GM12875 (cell line): ENCODE measurements at regions not wholly inside any gene's neighbourhood (a gene's known extent, or its start where the extent isn't known, plus 50 kb on each side); places are given as distances from the start of the nearest gene placed in this dataset.
"Not testable (repeated sequence)": the region's sequence is repeated elsewhere in the genome, so short reads cannot be mapped to it uniquely, and the experiment has no call there.

ENCODE experiments used
- H3K4me3 ChIP-seq: one replicate; pipeline ENCODE4 v1.5.1; 2011; ENCODE audit warnings: low read depth, low read length, control low read depth
- CTCF ChIP-seq: IDR thresholded peaks from 2 replicates; pipeline ENCODE4 v1.5.1; 2011; ENCODE audit warnings: low read depth, mild to moderate bottlenecking, control low read depth, inconsistent platforms, low read length, moderate library complexity, borderline replicate concordance; ENCODE audit not compliant: insufficient read depth

GRCh38 chr3:197366301-197367044 is 68.1 kb upstream of the DLG1 start:
- no peak overlapping the region for H3K4me3 ChIP-seq
- TF ChIP-seq CTCF, result no peak

GRCh38 chr3:197365586-197365985 is 67.2 kb upstream of the DLG1 start:
- TF ChIP-seq CTCF, result no peak
- no peak overlapping the region for H3K4me3 ChIP-seq

- no peak for TF ChIP-seq CTCF
- no peak overlapping the region for H3K4me3 ChIP-seq
Observed at GRCh38 chr3:197364410-197365071, 66.1 kb upstream of the DLG1 start.

GRCh38 chr3:197363553-197364409 is 65.4 kb upstream of the DLG1 start:
- TF ChIP-seq CTCF, result no peak
- H3K4me3 ChIP-seq, result no peak overlapping the region

- TF ChIP-seq CTCF, result no peak
- H3K4me3 ChIP-seq, result no peak overlapping the region
Observed at GRCh38 chr3:197362081-197362480, 63.7 kb upstream of the DLG1 start.

GRCh38 chr3:197360095-197360494 is 61.7 kb upstream of the DLG1 start:
- H3K4me3 ChIP-seq, result not testable (repeated sequence)

- not testable (repeated sequence) for H3K4me3 ChIP-seq
Observed at GRCh38 chr3:197359476-197359875, 61.1 kb upstream of the DLG1 start.

- TF ChIP-seq CTCF, result no peak
- no peak overlapping the region for H3K4me3 ChIP-seq
Observed at GRCh38 chr3:197356741-197357140, 58.3 kb upstream of the DLG1 start.
